ENCODE measurements at regions not wholly inside any gene's neighbourhood (a gene's known extent, or its start where the extent isn't known, plus 50 kb on each side); places are given as distances from the start of the nearest gene placed in this dataset.
A peak's percentile ranks its signal among the peaks of the same experiment; 100 is the strongest.

GRCh38 chr12:88253371-88253978, 111.4 kb downstream of the TMTC3 start:
- H4K20me1 ChIP-seq (replicated peaks; ENCODE audit: control insufficient read depth, extremely low read depth, insufficient read depth, low read length): no peaks in the 10 kb centered on the region
- H3K27ac ChIP-seq (ENCODE audit: insufficient read depth, low read depth, low read length): no peak overlapping the region
- H3K4me2 ChIP-seq (ENCODE audit: insufficient read depth, low read length): no peak overlapping the region
- H3K9me1 ChIP-seq (replicated peaks; ENCODE audit: control insufficient read depth, extremely low read depth, insufficient read depth, low read length): no peaks in the 10 kb centered on the region
- no peak overlapping the region for H3K4me3 ChIP-seq (replicated peaks in 1 of 3; ENCODE audit: insufficient read depth in 1 of 3, low read depth in 1 of 3, low read length in 3 of 3)
- POLR2A ChIA-PET: no interaction called here
- H3K4me1 ChIP-seq (ENCODE audit: control insufficient read depth, extremely low read depth, insufficient read depth, low read length): no peaks in the 10 kb centered on the region
- no peak overlapping the region for H2AFZ ChIP-seq (ENCODE audit: low read depth, low read length)
- no peak overlapping the region for H3K9ac ChIP-seq (replicated peaks; ENCODE audit: extremely low read depth, insufficient read depth, low read length)
- intact Hi-C loops (cut with micrococcal nuclease) (no loop called here), dilution Hi-C loops (cut with MboI; ENCODE audit: extremely low pct_ligation_motif_present, low sequenced_read_pairs) (no loop called here)
- H3K9me3 ChIP-seq (replicated peaks; ENCODE audit: control insufficient read depth, insufficient read depth, low read length): no peaks in the 10 kb centered on the region
- no peaks in the 10 kb centered on the region for H3K36me3 ChIP-seq (ENCODE audit: control insufficient read depth in 2 of 2, extremely low read depth in 1 of 2, insufficient read depth in 2 of 2, low read length in 2 of 2)
- DNase-seq (ENCODE audit: low read depth, low spot score): peak; percentile 28
- BruUV-seq (replicated peaks): no TSS peak
- H3K79me2 ChIP-seq (ENCODE audit: control insufficient read depth, insufficient read depth, low read length): no peaks in the 10 kb centered on the region
- TF ChIP-seq GATA2 (IDR thresholded peaks at IDR 0.05; ENCODE audit: insufficient read depth, insufficient read length, low read depth, low read length) (no peak), FOS (IDR thresholded peaks at IDR 0.05; ENCODE audit: borderline replicate concordance, insufficient read depth, low read length) (no peak), POLR2AphosphoS5 (IDR thresholded peaks at IDR 0.05; ENCODE audit: insufficient read depth, low read depth, low read length) (no peak), MAX (IDR thresholded peaks at IDR 0.05; ENCODE audit: insufficient read depth, insufficient read length) (no peak), POLR2A (IDR thresholded peaks at IDR 0.05; ENCODE audit: low read depth, low read length) (no peak), JUN (IDR thresholded peaks at IDR 0.05; ENCODE audit: borderline replicate concordance, insufficient read depth, insufficient read length, low read depth) (no peak), MYC (IDR thresholded peaks at IDR 0.05; ENCODE audit: low read depth, low read length) (no peak), CTCF (IDR thresholded peaks at IDR 0.05; ENCODE audit: extremely low read depth in 1 of 2, insufficient read depth in 1 of 2, low read depth in 1 of 2, low read length in 2 of 2) (no peak), EZH2 (IDR thresholded peaks at IDR 0.05; ENCODE audit: borderline replicate concordance, low read depth, low read length, severe bottlenecking) (no peak)
- FAIRE-seq: no peak
- no peaks in the 10 kb centered on the region for H3K27me3 ChIP-seq (ENCODE audit: control insufficient read depth in 2 of 2, insufficient read depth in 2 of 2, low read length in 2 of 2)
- CTCF ChIA-PET: interaction anchor here (1.0 kb wide), 1 partner anchor 38 kb away, joined by 3 read pairs; no protein-coding TSS in a partner anchor

Measured in endothelial cell of umbilical vein (primary cell).